SK-N-SH (cell line): ENCODE measurements at regions not wholly inside any gene's neighbourhood (a gene's known extent, or its start where the extent isn't known, plus 50 kb on each side); places are given as distances from the start of the nearest gene placed in this dataset.

Experiments used
- CTCF ChIP-seq: fragments of 200-600 bp; sonication (generic); IDR thresholded peaks from 2 replicates; pipeline ENCODE4 v1.6.1; 2017; ENCODE audit warnings: antibody characterized with exemption, mild to moderate bottlenecking, moderate library complexity
- FOXJ3 ChIP-seq: sonication (generic); formaldehyde crosslinking; IDR thresholded peaks from 2 replicates; pipeline ENCODE4 v1.5.1; 2020; ENCODE audit warnings: mild to moderate bottlenecking, missing genetic modification reagents
- JUND ChIP-seq: IDR thresholded peaks from 2 replicates; pipeline ENCODE4 v1.4.0; 2012
- POLR2AphosphoS5 ChIP-seq: IDR thresholded peaks from 2 replicates; pipeline ENCODE4 v1.6.1; 2012; ENCODE audit warnings: low read depth, low read length

- TF ChIP-seq JUND: no peak
- no peak for TF ChIP-seq POLR2AphosphoS5
- no peak for TF ChIP-seq CTCF
- TF ChIP-seq FOXJ3 (CRISPR knock-in tag): no peak
Observed at GRCh38 chr7:109351493-109351892, 781.8 kb downstream of the DNAJB9 start.
